HepG2 (cell line): ENCODE measurements at regions not wholly inside any gene's neighbourhood (a gene's known extent, or its start where the extent isn't known, plus 50 kb on each side); places are given as distances from the start of the nearest gene placed in this dataset.

Source experiments
- ATAC-seq: fragments of 200-7000 bp; cut with Tn5 transposase; 3 replicates; pipeline ENCODE4 v1.9.1; 2020; ENCODE audit warnings: mild to moderate bottlenecking, moderate library complexity
- BruUV-seq: library from RNA; stranded (reverse); fragments of 400-500 nt; replicated peaks from 2 replicates; lab custom pipeline; 2021; lab: Mats Ljungman, UMichigan
- CTCF ChIA-PET: fragments of 300-600 bp; formaldehyde crosslinking; extraction: SDS; loops from one replicate; lab custom pipeline; 2021; ENCODE audit warnings: low total read pairs, inconsistent platforms, low intra/inter-chr PET ratio; lab: Yijun Ruan, JAX
- POLR2A ChIA-PET: fragments of 350-600 bp; sonication (Branson Sonifier 250); formaldehyde crosslinking; loops from one replicate; lab custom pipeline; 2020; ENCODE audit warnings: antibody characterized with exemption, inconsistent platforms; lab: Yijun Ruan, JAX
- DNase-seq: peaks from one replicate; pipeline ENCODE4 v3.0.0-alpha.2; 2015; ENCODE audit warnings: low spot score
- FAIRE-seq: peaks from 3 replicates; lab custom pipeline; 2011; peaks lifted over from hg19 to GRCh38; lab: Jason Lieb, UNC
- H2AFZ ChIP-seq: one replicate; pipeline ENCODE4 v1.6.1; 2011; ENCODE audit warnings: low read length, inconsistent platforms
- H3K27ac ChIP-seq: fragments of 300-600 bp; 3 replicates; pipeline ENCODE4 v1.8.0; 2011; ENCODE audit warnings: mixed run types, mild to moderate bottlenecking, mixed read lengths, low read length, inconsistent platforms; ENCODE audit not compliant: insufficient read depth; ENCODE audit errors: extremely low read length
- H3K27me3 ChIP-seq, 2 experiments: fragments of 200-600 bp in 1 of 2; 2 replicates in 1 of 2; 3 replicates in 1 of 2; pipeline versions ENCODE4 v1.6.0 to v1.8.0; 2011; ENCODE audit warnings: low read length in 2 of 2, mild to moderate bottlenecking in 2 of 2, moderate library complexity in 2 of 2, inconsistent platforms in 1 of 2; ENCODE audit not compliant: insufficient read depth in 2 of 2, control insufficient read depth in 1 of 2
- H3K36me3 ChIP-seq, 2 experiments: fragments of 200-600 bp in 1 of 2; replicated peaks in 1 of 2; 2 replicates in 1 of 2; 3 replicates in 1 of 2; pipeline versions ENCODE4 v1.5.1 to v1.8.0; 2011; ENCODE audit warnings: low read length in 2 of 2, inconsistent platforms in 1 of 2; ENCODE audit not compliant: insufficient read depth in 2 of 2, control insufficient read depth in 1 of 2
- H3K4me1 ChIP-seq: 2 replicates; pipeline ENCODE4 v1.5.1; 2012; ENCODE audit warnings: low read length, inconsistent platforms; ENCODE audit not compliant: insufficient read depth
- H3K4me2 ChIP-seq: 2 replicates; pipeline ENCODE4 v1.6.0; 2011; ENCODE audit warnings: low read depth, low read length, inconsistent platforms
- H3K4me3 ChIP-seq, 3 experiments: fragments of 200-600 bp in 1 of 3; sonication (generic), shearing (Covaris generic) in 1 of 3; replicated peaks in 1 of 3; 2 replicates each; pipeline ENCODE4 v1.5.1; 2011 to 2016; ENCODE audit warnings: low read length in 3 of 3, inconsistent platforms in 2 of 3, low read depth in 2 of 3, mild to moderate bottlenecking in 2 of 3, control low read depth in 1 of 3, mixed read lengths in 1 of 3; ENCODE audit not compliant: insufficient read depth in 1 of 3
- H3K79me2 ChIP-seq: one replicate; pipeline ENCODE4 v1.6.1; 2011; ENCODE audit warnings: low read length, inconsistent platforms; ENCODE audit not compliant: insufficient read depth
- H3K9ac ChIP-seq: 2 replicates; pipeline ENCODE4 v1.6.0; 2011; ENCODE audit warnings: mild to moderate bottlenecking, low read depth, low read length, inconsistent platforms; ENCODE audit not compliant: insufficient read depth
- H3K9me3 ChIP-seq: 2 replicates; pipeline ENCODE4 v1.5.1; 2012; ENCODE audit warnings: mild to moderate bottlenecking, low read length
- H4K20me1 ChIP-seq: 2 replicates; pipeline ENCODE4 v1.6.0; 2011; ENCODE audit warnings: inconsistent platforms, mild to moderate bottlenecking, low read length, moderate library complexity; ENCODE audit not compliant: insufficient read depth
- ATAD3A ChIP-seq: sonication (generic); formaldehyde crosslinking; IDR thresholded peaks from 2 replicates; pipeline ENCODE4 v1.4.0; 2020; ENCODE audit warnings: missing genetic modification reagents
- CC2D1A ChIP-seq: sonication (generic); formaldehyde crosslinking; IDR thresholded peaks from 2 replicates; pipeline ENCODE4 v1.8.1; 2023; ENCODE audit warnings: mild to moderate bottlenecking, missing genetic modification reagents
- HNRNPH1 ChIP-seq: fragments of 200-400 bp; formaldehyde crosslinking; optimal IDR thresholded peaks from 2 replicates; pipeline ENCODE3; 2017; ENCODE audit warnings: mild to moderate bottlenecking, low read depth, low read length
- HOXA9 ChIP-seq: sonication (generic); formaldehyde crosslinking; IDR thresholded peaks from 2 replicates; pipeline ENCODE4 v1.8.1; 2022; ENCODE audit warnings: missing genetic modification reagents, mild to moderate bottlenecking, moderate library complexity, borderline replicate concordance
- KLF13 ChIP-seq: sonication (generic); formaldehyde crosslinking; IDR thresholded peaks from 2 replicates; pipeline ENCODE4 v1.4.0; 2020; ENCODE audit warnings: mild to moderate bottlenecking, missing genetic modification reagents
- MED8 ChIP-seq: sonication (generic); formaldehyde crosslinking; IDR thresholded peaks from 2 replicates; pipeline ENCODE4 v1.8.1; 2023; ENCODE audit warnings: mild to moderate bottlenecking, missing genetic modification reagents; ENCODE audit not compliant: insufficient replicate concordance
- PAXIP1 ChIP-seq: sonication (generic); formaldehyde crosslinking; conservative IDR thresholded peaks from 2 replicates; pipeline ENCODE4 v1.4.0; 2020; ENCODE audit warnings: mild to moderate bottlenecking, missing genetic modification reagents, moderate library complexity
- WIZ ChIP-seq: sonication (generic); formaldehyde crosslinking; IDR thresholded peaks from 2 replicates; pipeline ENCODE4 v1.5.1; 2020; ENCODE audit warnings: mild to moderate bottlenecking, missing genetic modification reagents
- ZFP37 ChIP-seq: sonication (generic); formaldehyde crosslinking; IDR thresholded peaks from 2 replicates; pipeline ENCODE4 v1.4.0; 2020; ENCODE audit warnings: missing genetic modification reagents, borderline replicate concordance
- ZIK1 ChIP-seq: sonication (generic); formaldehyde crosslinking; IDR thresholded peaks from 2 replicates; pipeline ENCODE4 v1.5.0; 2020; ENCODE audit warnings: mild to moderate bottlenecking, low read depth, missing genetic modification reagents, borderline replicate concordance
- ZNF589 ChIP-seq: sonication (generic); formaldehyde crosslinking; conservative IDR thresholded peaks from 2 replicates; pipeline ENCODE4 v1.8.0; 2022; ENCODE audit warnings: mild to moderate bottlenecking, moderate library complexity, missing genetic modification reagents
- ZSCAN12 ChIP-seq: sonication (generic); formaldehyde crosslinking; IDR thresholded peaks from 2 replicates; pipeline ENCODE4 v1.9.0; 2021; ENCODE audit warnings: mild to moderate bottlenecking, missing genetic modification reagents
- ZSCAN31 ChIP-seq: sonication (generic); formaldehyde crosslinking; IDR thresholded peaks from 2 replicates; pipeline ENCODE4 v1.5.0; 2020; ENCODE audit warnings: low read depth, mild to moderate bottlenecking, missing genetic modification reagents
- whole genome bisulfite sequencing: methylation state at CpG from one replicate; pipeline ENCODE4 v1.1.6; 2017; ENCODE audit warnings: low lambda C conversion rate; 5-methylcytosine and 5-hydroxymethylcytosine counted together
- in situ Hi-C: cut with HindIII; loops from 2 replicates; pipeline ENCODE4 v1.10.0; 2017; ENCODE audit warnings: low pct_unique_long_range_greater_than_20kb; ENCODE audit not compliant: extremely low pct_ligation_motif_present
- intact Hi-C: fragments of 100-400 bp; cut with micrococcal nuclease; formaldehyde crosslinking; loops from one replicate; pipeline ENCODE4 v1.10.0; 2022; ENCODE audit not compliant: unreplicated experiment
- TF ChIP-seq, protein P1 (sequence below), 2 experiments: fragments of 450-650 bp in 1 of 2; sonication (generic) in 1 of 2; formaldehyde crosslinking; IDR thresholded peaks; 2 replicates each; pipeline versions ENCODE4 v1.5.0 to v1.8.0; 2020 to 2022; ENCODE audit warnings: mild to moderate bottlenecking in 1 of 2, missing genetic modification reagents in 1 of 2
- TF ChIP-seq, protein P2 (sequence below): sonication (generic); formaldehyde crosslinking; IDR thresholded peaks from 2 replicates; pipeline ENCODE4 v1.5.1; 2020; ENCODE audit warnings: mild to moderate bottlenecking, missing genetic modification reagents

- no peak for TF ChIP-seq ZFP37 (CRISPR knock-in tag)
- TF ChIP-seq PAXIP1 (CRISPR knock-in tag) = no peak
- TF ChIP-seq ZSCAN12 (CRISPR knock-in tag) = no peak
- TF ChIP-seq HOXA9 (CRISPR knock-in tag) = no peak
- TF ChIP-seq ZIK1 (CRISPR knock-in tag) = no peak
- TF ChIP-seq ZSCAN31 (CRISPR knock-in tag) = no peak
Observed at GRCh38 chr1:34278211-34278610, 101.5 kb downstream of the C1orf94 start (continued).

- Histone ChIP-seq H2AFZ (no peak overlapping the region), H3K27me3 (no peaks in the 10 kb centered on the region), H3K9ac (no peak overlapping the region), H3K4me3 (no peak overlapping the region), H3K27ac (no peak overlapping the region), H3K9me3 (no peaks in the 10 kb centered on the region; the same call in 1 of the 2 replicates), H4K20me1 (no peaks in the 10 kb centered on the region), H3K4me2 (no peak overlapping the region), H3K36me3 (no peaks in the 10 kb centered on the region), H3K4me1 (no peaks in the 10 kb centered on the region), H3K79me2 (no peaks in the 10 kb centered on the region)
- ATAC-seq = no peak
- in situ Hi-C loops (no loop called here), intact Hi-C loops (no loop called here)
- ChIA-PET POLR2A (no interaction called here), CTCF (no interaction called here)
- TF ChIP-seq MED8 (CRISPR knock-in tag) = no peak
- TF ChIP-seq ATAD3A (CRISPR knock-in tag) = no peak
- TF ChIP-seq, protein P1, sequence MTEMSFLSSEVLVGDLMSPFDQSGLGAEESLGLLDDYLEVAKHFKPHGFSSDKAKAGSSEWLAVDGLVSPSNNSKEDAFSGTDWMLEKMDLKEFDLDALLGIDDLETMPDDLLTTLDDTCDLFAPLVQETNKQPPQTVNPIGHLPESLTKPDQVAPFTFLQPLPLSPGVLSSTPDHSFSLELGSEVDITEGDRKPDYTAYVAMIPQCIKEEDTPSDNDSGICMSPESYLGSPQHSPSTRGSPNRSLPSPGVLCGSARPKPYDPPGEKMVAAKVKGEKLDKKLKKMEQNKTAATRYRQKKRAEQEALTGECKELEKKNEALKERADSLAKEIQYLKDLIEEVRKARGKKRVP (CRISPR knock-in tag; IDR thresholded peaks at IDR 0.05) = no peak
- TF ChIP-seq WIZ (CRISPR knock-in tag) = no peak
- TF ChIP-seq HNRNPH1 = no peak
- no peak for TF ChIP-seq CC2D1A (CRISPR knock-in tag)
- TF ChIP-seq ZNF589 (CRISPR knock-in tag) = no peak
- TF ChIP-seq KLF13 (CRISPR knock-in tag) = no peak
- TF ChIP-seq, protein P2, sequence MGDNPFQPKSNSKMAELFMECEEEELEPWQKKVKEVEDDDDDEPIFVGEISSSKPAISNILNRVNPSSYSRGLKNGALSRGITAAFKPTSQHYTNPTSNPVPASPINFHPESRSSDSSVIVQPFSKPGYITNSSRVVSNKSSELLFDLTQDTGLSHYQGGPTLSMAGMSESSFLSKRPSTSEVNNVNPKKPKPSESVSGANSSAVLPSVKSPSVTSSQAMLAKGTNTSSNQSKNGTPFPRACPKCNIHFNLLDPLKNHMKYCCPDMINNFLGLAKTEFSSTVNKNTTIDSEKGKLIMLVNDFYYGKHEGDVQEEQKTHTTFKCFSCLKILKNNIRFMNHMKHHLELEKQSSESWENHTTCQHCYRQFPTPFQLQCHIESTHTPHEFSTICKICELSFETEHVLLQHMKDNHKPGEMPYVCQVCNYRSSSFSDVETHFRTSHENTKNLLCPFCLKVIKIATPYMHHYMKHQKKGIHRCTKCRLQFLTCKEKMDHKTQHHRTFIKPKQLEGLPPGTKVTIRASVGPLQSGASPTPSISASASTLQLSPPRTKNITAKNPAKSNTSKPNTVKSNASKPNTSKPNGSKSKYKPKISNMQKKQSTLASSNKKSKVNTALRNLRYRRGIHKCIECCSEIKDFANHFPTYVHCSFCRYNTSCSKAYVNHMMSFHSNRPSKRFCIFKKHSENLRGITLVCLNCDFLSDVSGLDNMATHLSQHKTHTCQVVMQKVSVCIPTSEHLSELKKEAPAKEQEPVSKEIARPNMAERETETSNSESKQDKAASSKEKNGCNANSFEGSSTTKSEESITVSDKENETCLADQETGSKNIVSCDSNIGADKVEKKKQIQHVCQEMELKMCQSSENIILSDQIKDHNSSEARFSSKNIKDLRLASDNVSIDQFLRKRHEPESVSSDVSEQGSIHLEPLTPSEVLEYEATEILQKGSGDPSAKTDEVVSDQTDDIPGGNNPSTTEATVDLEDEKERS (CRISPR knock-in tag) = no peak
- FAIRE-seq = no peak
- DNase-seq = no peak
- 0% methylated on average over 1 of the region's 1 CpG for WGBS
- BruUV-seq = no TSS peak
Observed at GRCh38 chr1:34279971-34280370, 103.3 kb downstream of the C1orf94 start.
